ENCODE measurements at regions not wholly inside any gene's neighbourhood (a gene's known extent, or its start where the extent isn't known, plus 50 kb on each side); places are given as distances from the start of the nearest gene placed in this dataset.

- TF ChIP-seq CTCF (IDR thresholded peaks at IDR 0.05) (no peak), POLR2A (IDR thresholded peaks at IDR 0.05) (no peak)
These were observed 709.3 kb upstream of the RGMB start for GRCh38 chr5:98064118-98064685.
